HK-2 (cell line): ENCODE measurements at regions not wholly inside any gene's neighbourhood (a gene's known extent, or its start where the extent isn't known, plus 50 kb on each side); places are given as distances from the start of the nearest gene placed in this dataset.

Source experiments
- DNase-seq: peaks from one replicate; pipeline ENCODE4 v3.0.0-alpha.2; 2018; ENCODE audit not compliant: unreplicated experiment

DNA sequence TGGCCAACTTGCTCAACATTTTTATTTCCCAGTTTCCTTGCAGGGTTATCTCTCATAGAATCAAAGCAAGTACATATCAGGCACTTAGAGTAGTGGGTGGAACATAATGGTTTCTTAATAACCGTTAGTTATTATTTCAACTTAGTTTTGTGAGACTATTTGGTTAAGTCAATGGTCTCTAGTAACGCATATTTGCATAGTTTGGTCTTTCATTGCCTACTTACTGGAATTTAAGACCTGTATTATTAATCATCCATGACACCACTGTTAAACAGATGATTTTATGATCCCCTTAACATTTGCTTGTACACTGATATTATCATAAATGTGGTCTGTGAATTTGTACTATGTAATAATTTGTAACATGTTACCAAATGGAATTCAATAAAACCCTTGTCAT lies 70.9 kb upstream of the SMIM31 start:
- no peak for DNase-seq

DNA sequence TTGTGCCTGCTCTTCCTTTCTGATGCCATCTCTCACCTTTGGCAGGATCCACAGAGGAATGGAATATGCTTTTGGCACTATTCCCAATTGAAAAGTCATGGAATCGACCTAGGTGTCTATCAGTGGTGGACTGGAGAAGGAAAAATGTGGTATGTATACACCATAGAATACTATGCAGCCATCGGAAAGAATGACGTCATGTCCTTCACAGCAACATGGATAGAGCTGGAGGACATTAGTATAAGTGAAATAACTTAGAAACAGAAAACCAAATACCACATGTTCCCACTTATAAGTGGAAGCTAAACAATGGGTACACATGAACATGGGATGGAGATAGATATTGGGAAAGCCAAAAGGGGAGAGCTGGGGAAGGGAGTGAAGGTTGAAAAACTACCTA lies 58.3 kb upstream of the SMIM31 start:
- DNase-seq = no peak

DNA sequence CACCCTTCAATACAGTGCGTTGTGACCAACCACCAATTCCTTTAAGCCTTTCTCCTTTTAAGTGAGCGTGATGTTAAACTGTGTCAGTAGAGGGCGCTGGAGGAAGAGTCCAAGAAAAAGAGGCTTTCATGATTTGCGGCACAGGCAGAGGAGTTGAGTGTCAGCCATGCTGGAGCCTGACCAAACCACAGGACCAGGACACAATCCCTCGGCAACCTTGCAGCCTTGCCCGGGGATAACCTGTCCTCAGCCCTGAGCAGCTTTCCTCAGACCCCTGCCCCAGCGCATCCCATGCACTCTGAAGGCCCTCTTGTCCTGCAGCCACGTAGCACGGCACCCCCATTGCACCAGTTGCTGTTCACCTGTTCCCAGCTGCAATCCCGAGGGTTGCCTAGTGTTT lies 53.5 kb upstream of the SMIM31 start:
- DNase-seq = no peak

- DNase-seq = no peak
These were observed 52.3 kb upstream of the SMIM31 start for GRCh38 chr4:164701665-164702064.
